H9 (cell line): ENCODE measurements at regions not wholly inside any gene's neighbourhood (a gene's known extent, or its start where the extent isn't known, plus 50 kb on each side); places are given as distances from the start of the nearest gene placed in this dataset.

Experiments
- DNase-seq: peaks from one replicate; pipeline ENCODE4 v3.0.0-alpha.2; 2017
- H2AFZ ChIP-seq: one replicate; pipeline ENCODE4 v1.6.1; 2013; ENCODE audit warnings: mild to moderate bottlenecking, low read length, control low read depth, moderate library complexity
- H2AK5ac ChIP-seq: 2 replicates; pipeline ENCODE4 v1.6.1; 2013; ENCODE audit warnings: low read length, control low read depth, mixed read lengths; ENCODE audit not compliant: insufficient read length
- H2BK120ac ChIP-seq: one replicate; pipeline ENCODE4 v1.6.1; 2013; ENCODE audit warnings: low read depth, mild to moderate bottlenecking, low read length, control low read depth, inconsistent platforms; ENCODE audit not compliant: poor library complexity, severe bottlenecking
- H2BK12ac ChIP-seq: 2 replicates; pipeline ENCODE4 v1.6.1; 2013; ENCODE audit warnings: low read length, control low read depth, mixed read lengths, low read depth; ENCODE audit not compliant: insufficient read length
- H2BK15ac ChIP-seq: 2 replicates; pipeline ENCODE4 v1.6.1; 2013; ENCODE audit warnings: low read depth, low read length, control low read depth
- H2BK20ac ChIP-seq: one replicate; pipeline ENCODE4 v1.6.1; 2013; ENCODE audit warnings: low read depth, mild to moderate bottlenecking, low read length, control low read depth, inconsistent platforms; ENCODE audit not compliant: poor library complexity, severe bottlenecking
- H2BK5ac ChIP-seq: 2 replicates; pipeline ENCODE4 v1.6.1; 2013; ENCODE audit warnings: low read length, control low read depth, mixed read lengths; ENCODE audit not compliant: insufficient read length
- H3K14ac ChIP-seq: 2 replicates; pipeline ENCODE4 v1.6.1; 2013; ENCODE audit warnings: low read length, control low read depth; ENCODE audit not compliant: insufficient read depth
- H3K18ac ChIP-seq: 2 replicates; pipeline ENCODE4 v1.6.1; 2013; ENCODE audit warnings: low read depth, mild to moderate bottlenecking, mixed read lengths, low read length, control low read depth; ENCODE audit not compliant: insufficient read length
- H3K23ac ChIP-seq: 2 replicates; pipeline ENCODE4 v1.6.1; 2013; ENCODE audit warnings: low read length, control low read depth, mixed read lengths, low read depth; ENCODE audit not compliant: insufficient read length
- H3K23me2 ChIP-seq: 2 replicates; pipeline ENCODE4 v1.6.1; 2013; ENCODE audit warnings: low read depth, mild to moderate bottlenecking, mixed read lengths, low read length, control low read depth; ENCODE audit not compliant: insufficient read length, poor library complexity, severe bottlenecking
- H3K27ac ChIP-seq: 2 replicates; pipeline ENCODE4 v1.5.1; 2013; ENCODE audit warnings: low read length, control low read depth, mixed read lengths, low read depth; ENCODE audit not compliant: insufficient read length
- H3K27me3 ChIP-seq: 2 replicates; pipeline ENCODE4 v1.6.1; 2013; ENCODE audit warnings: low read length, control low read depth, inconsistent platforms; ENCODE audit not compliant: insufficient read depth
- H3K4ac ChIP-seq: 2 replicates; pipeline ENCODE4 v1.6.1; 2013; ENCODE audit warnings: low read depth, mild to moderate bottlenecking, control low read depth, inconsistent platforms, low read length, moderate library complexity
- H3K4me1 ChIP-seq: 2 replicates; pipeline ENCODE4 v1.6.1; 2013; ENCODE audit warnings: low read length, control low read depth, inconsistent platforms; ENCODE audit not compliant: insufficient read depth
- H3K4me2 ChIP-seq: 2 replicates; pipeline ENCODE4 v1.6.1; 2013; ENCODE audit warnings: low read length, control low read depth, mixed read lengths; ENCODE audit not compliant: insufficient read length, insufficient read depth
- H3K56ac ChIP-seq: 2 replicates; pipeline ENCODE4 v1.6.1; 2013; ENCODE audit warnings: low read depth, mild to moderate bottlenecking, mixed read lengths, low read length, control low read depth; ENCODE audit not compliant: insufficient read length
- H3K79me1 ChIP-seq: 2 replicates; pipeline ENCODE4 v1.6.1; 2013; ENCODE audit warnings: low read depth, mild to moderate bottlenecking, moderate library complexity, low read length, control low read depth, inconsistent platforms; ENCODE audit not compliant: insufficient read depth, poor library complexity, severe bottlenecking
- H3K79me2 ChIP-seq: 2 replicates; pipeline ENCODE4 v1.6.1; 2013; ENCODE audit warnings: low read length, control low read depth, inconsistent platforms; ENCODE audit not compliant: insufficient read depth
- H3K9ac ChIP-seq: 2 replicates; pipeline ENCODE4 v1.6.1; 2013; ENCODE audit warnings: low read length, control low read depth, mixed read lengths; ENCODE audit not compliant: insufficient read length; ENCODE audit errors: extremely low read depth
- H3K9me3 ChIP-seq: one replicate; pipeline ENCODE4 v1.6.1; 2013; ENCODE audit warnings: low read depth, low read length, inconsistent platforms; ENCODE audit not compliant: control insufficient read depth
- H3T11ph ChIP-seq: one replicate; pipeline ENCODE4 v1.6.1; 2013; ENCODE audit warnings: mild to moderate bottlenecking, low read length, control low read depth, inconsistent platforms
- H4K20me1 ChIP-seq: one replicate; pipeline ENCODE4 v1.6.1; 2013; ENCODE audit not compliant: control insufficient read depth, insufficient read length, insufficient read depth
- H4K5ac ChIP-seq: 2 replicates; pipeline ENCODE4 v1.6.1; 2013; ENCODE audit warnings: low read depth, mild to moderate bottlenecking, mixed read lengths, low read length, control low read depth; ENCODE audit not compliant: insufficient read length
- H4K8ac ChIP-seq: replicated peaks from 2 replicates; pipeline ENCODE4 v1.6.1; 2013; ENCODE audit warnings: low read length, control low read depth, mixed read lengths, low read depth; ENCODE audit not compliant: insufficient read length
- H4K91ac ChIP-seq: 2 replicates; pipeline ENCODE4 v1.6.1; 2013; ENCODE audit warnings: low read depth, mild to moderate bottlenecking, moderate library complexity, mixed read lengths, low read length, control low read depth; ENCODE audit not compliant: insufficient read length
- H3K27ac Mint-ChIP-seq, 3 experiments: 2 replicates in 2 of 3; 3 replicates in 1 of 3; pipeline ENCODE4 v1.8.0; 2020 to 2021; ENCODE audit warnings: mixed read lengths in 3 of 3, mild to moderate bottlenecking in 1 of 3, moderate library complexity in 1 of 3
- H3K27me3 Mint-ChIP-seq: 2 replicates; pipeline ENCODE4 v1.8.0; 2021; ENCODE audit warnings: low read depth, mild to moderate bottlenecking, moderate library complexity, mixed read lengths
- H3K36me3 Mint-ChIP-seq, 3 experiments: 2 replicates in 2 of 3; 3 replicates in 1 of 3; pipeline ENCODE4 v1.8.0; 2020 to 2021; ENCODE audit warnings: low read depth in 3 of 3, mixed read lengths in 3 of 3; ENCODE audit not compliant: insufficient read depth in 1 of 3
- H3K4me1 Mint-ChIP-seq, 2 experiments: 2 replicates each; pipeline ENCODE4 v1.8.0; 2020; ENCODE audit warnings: mixed read lengths in 2 of 2
- H3K4me3 Mint-ChIP-seq, 2 experiments: 2 replicates in 1 of 2; 3 replicates in 1 of 2; pipeline ENCODE4 v1.8.0; 2020 to 2021; ENCODE audit warnings: mild to moderate bottlenecking in 2 of 2, mixed read lengths in 2 of 2, moderate library complexity in 1 of 2
- H3K9me3 Mint-ChIP-seq, 2 experiments: 2 replicates in 1 of 2; 3 replicates in 1 of 2; pipeline ENCODE4 v1.8.0; 2020; ENCODE audit warnings: mild to moderate bottlenecking in 2 of 2, mixed read lengths in 2 of 2, moderate library complexity in 1 of 2
- CTCF ChIP-seq: fragments of 200-600 bp; sonication (generic); conservative IDR thresholded peaks from 3 replicates; pipeline ENCODE4 v1.8.0; 2021; ENCODE audit warnings: antibody characterized with exemption, mild to moderate bottlenecking
- WGBS: extraction: QIAGEN DNeasy Blood & Tissue Kit; methylation state at CpG from one replicate; pipeline ENCODE4 v1.1.7; 2013; ENCODE audit warnings: missing lambda C conversion rate, low lambda C conversion rate, mixed read lengths; ENCODE audit not compliant: insufficient read length; ENCODE audit errors: extremely low coverage; 5-methylcytosine and 5-hydroxymethylcytosine counted together

GRCh38 chr11:128390246-128390645 lies 197.1 kb downstream of the ETS1 start:
- H3K14ac ChIP-seq, result no peak overlapping the region
- no peaks in the 10 kb centered on the region for H3K36me3 Mint-ChIP-seq
- H3K4ac ChIP-seq, result no peak overlapping the region
- H4K5ac ChIP-seq, result no peak overlapping the region
- H4K20me1 ChIP-seq, result no peaks in the 10 kb centered on the region
- no peak overlapping the region for H4K91ac ChIP-seq
- no peak overlapping the region for H2AK5ac ChIP-seq
- H3T11ph ChIP-seq, result no peak overlapping the region
- no peak overlapping the region for H3K4me3 Mint-ChIP-seq
- H3K56ac ChIP-seq, result no peak overlapping the region
- no peak for DNase-seq
- H2BK120ac ChIP-seq, result no peak overlapping the region
- no peak overlapping the region for H4K8ac ChIP-seq
- H3K23ac ChIP-seq, result no peak overlapping the region
- no peak overlapping the region for H2AFZ ChIP-seq
- no peak overlapping the region for H3K9ac ChIP-seq
- no peaks in the 10 kb centered on the region for H3K4me1 ChIP-seq
- no peaks in the 10 kb centered on the region for H3K79me1 ChIP-seq
- H3K23me2 ChIP-seq, result no peaks in the 10 kb centered on the region
- no peaks in the 10 kb centered on the region for H3K9me3 Mint-ChIP-seq
- no peak for TF ChIP-seq CTCF
- H3K79me2 ChIP-seq, result no peaks in the 10 kb centered on the region
- H2BK12ac ChIP-seq, result no peak overlapping the region
- no peak overlapping the region for H2BK20ac ChIP-seq
- H3K4me2 ChIP-seq, result no peak overlapping the region
- H3K9me3 ChIP-seq, result no peaks in the 10 kb centered on the region
- H3K27me3 ChIP-seq, result no peaks in the 10 kb centered on the region
- H2BK5ac ChIP-seq, result no peak overlapping the region
- no peak overlapping the region; a peak in 1 of 7 replicates for H3K27ac Mint-ChIP-seq
- H3K4me1 Mint-ChIP-seq, result peaks cover 0 to 6% of the 10 kb centered on the region in 2 experiments; a peak in 3 of 4 replicates
- no peak overlapping the region for H2BK15ac ChIP-seq
- 0 out of 2 replicates have a peak, but pooled peaks cover 1% of the 10 kb centered on the region for H3K27me3 Mint-ChIP-seq
- no CpG with 5 or more reads among the region's 1 CpG for WGBS
- H3K18ac ChIP-seq, result no peak overlapping the region
- H3K27ac ChIP-seq, result no peak overlapping the region
